ENCODE measurements at regions not wholly inside any gene's neighbourhood (a gene's known extent, or its start where the extent isn't known, plus 50 kb on each side); places are given as distances from the start of the nearest gene placed in this dataset.

DNA sequence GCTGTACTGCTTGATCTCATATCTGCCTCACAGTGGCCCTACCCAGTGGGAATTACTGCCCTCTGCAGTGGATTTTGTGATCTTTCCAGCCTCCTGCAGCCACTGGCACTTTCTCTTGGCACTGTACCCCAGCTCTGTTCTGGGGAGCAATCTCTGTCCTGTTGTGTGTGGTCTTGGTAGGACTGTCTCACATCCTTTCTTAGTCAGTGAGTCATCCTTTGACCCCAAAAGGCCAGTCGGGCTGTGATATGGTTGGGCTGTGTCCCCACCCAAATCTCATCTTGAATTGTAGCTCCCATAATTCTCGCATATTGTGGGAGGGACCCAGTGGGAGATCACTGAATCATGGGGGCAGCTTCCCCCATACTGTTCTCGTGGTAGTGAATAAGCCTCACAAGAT, 133.3 kb upstream of the TPM1 start:
- H3K9me3 ChIP-seq (ENCODE audit: control insufficient read depth, insufficient read depth, low read length), result no peaks in the 10 kb centered on the region
- no peaks in the 10 kb centered on the region for H3K27me3 ChIP-seq (ENCODE audit: control insufficient read depth, insufficient read depth, low read length)
- H3K27ac ChIP-seq (ENCODE audit: low read length), result no peak overlapping the region
- no CpG with 5 or more reads among the region's 3 CpGs for WGBS (ENCODE audit: insufficient coverage, insufficient read length)
- H3K4me3 ChIP-seq (ENCODE audit: low read length), result no peak overlapping the region
- H3K4me1 ChIP-seq (ENCODE audit: control insufficient read depth, insufficient read depth, low read length), result peaks cover 2% of the 10 kb centered on the region
- H3K36me3 ChIP-seq (ENCODE audit: control insufficient read depth, insufficient read depth, low read length), result no peaks in the 10 kb centered on the region
- no peak for DNase-seq (ENCODE audit: low read depth, low spot score)

DNA sequence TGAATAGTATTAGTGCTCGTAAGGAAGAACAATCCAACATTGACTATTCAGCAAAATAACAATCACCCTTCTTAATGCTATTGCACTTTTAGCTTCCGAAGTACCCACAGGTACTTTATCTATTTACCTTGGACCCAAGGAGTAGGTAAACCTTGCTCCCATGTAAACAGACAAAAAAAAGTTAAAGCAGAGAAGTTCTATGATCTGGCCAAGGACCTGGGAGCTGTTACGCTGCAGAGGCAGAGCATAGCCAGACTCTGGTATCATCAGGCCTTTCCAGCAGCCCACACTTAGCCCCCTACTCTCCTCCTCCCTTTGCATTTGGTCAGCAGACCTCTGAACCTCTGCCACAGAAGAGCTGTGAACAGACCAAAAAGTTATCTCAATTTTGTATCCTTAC, 130.3 kb upstream of the TPM1 start:
- no peak for DNase-seq (ENCODE audit: low read depth, low spot score)
- no peak overlapping the region for H3K4me3 ChIP-seq (ENCODE audit: low read length)
- no peaks in the 10 kb centered on the region for H3K27me3 ChIP-seq (ENCODE audit: control insufficient read depth, insufficient read depth, low read length)
- WGBS (ENCODE audit: insufficient coverage, insufficient read length), result no CpG with 5 or more reads among the region's 3 CpGs
- peaks cover 4% of the 10 kb centered on the region; the same call in 1 of the 2 replicates for H3K4me1 ChIP-seq (ENCODE audit: control insufficient read depth, insufficient read depth, low read length)
- no peak overlapping the region for H3K27ac ChIP-seq (ENCODE audit: low read length)
- no peaks in the 10 kb centered on the region for H3K36me3 ChIP-seq (ENCODE audit: control insufficient read depth, insufficient read depth, low read length)
- no peaks in the 10 kb centered on the region for H3K9me3 ChIP-seq (ENCODE audit: control insufficient read depth, insufficient read depth, low read length)

DNA sequence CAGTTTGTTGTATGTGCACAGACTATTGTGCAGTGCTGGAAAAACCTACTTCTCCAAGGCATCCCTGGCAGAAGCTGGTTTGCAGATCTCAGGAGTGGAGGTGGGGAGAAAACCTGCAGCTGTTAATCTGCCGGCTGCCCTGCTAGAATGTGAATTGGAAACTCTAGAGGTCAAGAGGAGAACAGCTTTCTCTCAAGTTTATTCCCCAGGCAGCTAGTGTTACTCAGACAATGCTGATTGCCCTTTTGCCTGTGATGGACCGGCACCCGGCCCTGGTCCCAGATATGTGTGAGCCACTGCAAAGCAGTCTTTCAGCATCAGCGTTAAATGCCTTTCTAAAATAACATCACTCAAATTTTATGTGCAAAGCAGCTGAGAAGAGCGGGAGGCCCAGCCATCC, 129.7 kb upstream of the TPM1 start:
- H3K4me3 ChIP-seq (ENCODE audit: low read length), result no peak overlapping the region
- H3K27me3 ChIP-seq (ENCODE audit: control insufficient read depth, insufficient read depth, low read length), result no peaks in the 10 kb centered on the region
- no peak overlapping the region for H3K27ac ChIP-seq (ENCODE audit: low read length)
- H3K36me3 ChIP-seq (ENCODE audit: control insufficient read depth, insufficient read depth, low read length), result no peaks in the 10 kb centered on the region
- DNase-seq (ENCODE audit: low read depth, low spot score), result no peak
- no CpG with 5 or more reads among the region's 5 CpGs for WGBS (ENCODE audit: insufficient coverage, insufficient read length)
- H3K4me1 ChIP-seq (ENCODE audit: control insufficient read depth, insufficient read depth, low read length), result peaks cover 4% of the 10 kb centered on the region; the same call in 1 of the 2 replicates
- no peaks in the 10 kb centered on the region for H3K9me3 ChIP-seq (ENCODE audit: control insufficient read depth, insufficient read depth, low read length)

DNA sequence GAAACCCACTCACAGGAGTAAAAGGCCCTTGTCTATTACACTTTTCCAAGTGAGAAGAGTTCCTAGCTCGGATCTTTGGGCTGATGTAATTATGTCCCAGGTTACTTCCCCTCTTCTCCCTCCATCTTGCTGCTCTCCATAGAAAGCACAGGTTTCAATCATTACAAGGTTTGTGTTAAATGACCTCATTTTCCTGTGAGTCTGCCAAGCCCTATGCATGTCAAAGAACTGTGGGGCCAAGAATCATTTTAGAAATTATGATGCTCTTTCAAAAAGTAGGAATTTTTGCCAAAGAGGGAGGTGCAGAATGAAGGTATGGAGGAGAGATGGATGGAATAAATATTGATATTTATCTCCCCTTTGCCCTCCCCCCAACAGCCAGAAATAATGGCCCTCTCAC, 129.3 kb upstream of the TPM1 start:
- H3K27me3 ChIP-seq (ENCODE audit: control insufficient read depth, insufficient read depth, low read length), result no peaks in the 10 kb centered on the region
- no peak for DNase-seq (ENCODE audit: low read depth, low spot score)
- no peaks in the 10 kb centered on the region for H3K9me3 ChIP-seq (ENCODE audit: control insufficient read depth, insufficient read depth, low read length)
- no peak overlapping the region for H3K27ac ChIP-seq (ENCODE audit: low read length)
- WGBS (ENCODE audit: insufficient coverage, insufficient read length), result no CpG with 5 or more reads among the region's 1 CpG
- peaks cover 4% of the 10 kb centered on the region; the same call in 1 of the 2 replicates for H3K4me1 ChIP-seq (ENCODE audit: control insufficient read depth, insufficient read depth, low read length)
- no peak overlapping the region for H3K4me3 ChIP-seq (ENCODE audit: low read length)
- no peaks in the 10 kb centered on the region for H3K36me3 ChIP-seq (ENCODE audit: control insufficient read depth, insufficient read depth, low read length)

DNA sequence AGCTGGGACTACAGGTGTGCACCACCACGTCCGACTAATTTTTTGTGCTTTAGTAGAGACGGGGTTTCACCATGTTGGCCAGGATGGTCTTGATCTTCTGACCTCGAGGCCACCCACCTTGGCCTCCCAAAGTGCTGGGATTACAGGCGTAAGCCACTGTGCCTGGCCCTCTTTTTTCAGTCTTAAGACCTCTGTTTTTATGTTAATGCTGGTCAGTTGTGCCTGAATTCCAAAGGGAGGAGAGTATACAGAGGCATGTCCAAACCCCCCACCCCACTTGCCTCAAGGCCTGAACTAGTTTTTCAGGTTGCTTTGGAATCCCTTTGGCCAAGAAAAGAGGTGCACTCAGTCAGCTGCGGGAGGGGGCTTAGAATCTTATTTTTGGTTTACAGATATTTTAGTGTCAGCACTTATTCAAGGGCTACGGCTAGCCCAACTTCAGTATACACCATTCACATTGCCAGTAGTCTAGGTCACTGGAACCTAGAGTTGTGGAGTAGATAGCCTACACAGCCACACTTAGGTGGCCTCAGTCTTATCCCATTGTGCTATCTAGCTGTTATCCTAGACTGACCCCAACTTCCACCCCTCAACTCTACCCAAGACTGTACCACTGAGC, 128.0 kb upstream of the TPM1 start:
- Histone ChIP-seq H3K36me3 (ENCODE audit: control insufficient read depth, insufficient read depth, low read length) (no peaks in the 10 kb centered on the region), H3K4me1 (ENCODE audit: control insufficient read depth, insufficient read depth, low read length) (peaks cover 4% of the 10 kb centered on the region; the same call in 1 of the 2 replicates), H3K27ac (ENCODE audit: low read length) (no peak overlapping the region), H3K4me3 (ENCODE audit: low read length) (no peak overlapping the region), H3K27me3 (ENCODE audit: control insufficient read depth, insufficient read depth, low read length) (no peaks in the 10 kb centered on the region), H3K9me3 (ENCODE audit: control insufficient read depth, insufficient read depth, low read length) (no peaks in the 10 kb centered on the region)
- peak; percentile 41 for DNase-seq (ENCODE audit: low read depth, low spot score)
- no CpG with 5 or more reads among the region's 7 CpGs for WGBS (ENCODE audit: insufficient coverage, insufficient read length)

DNA sequence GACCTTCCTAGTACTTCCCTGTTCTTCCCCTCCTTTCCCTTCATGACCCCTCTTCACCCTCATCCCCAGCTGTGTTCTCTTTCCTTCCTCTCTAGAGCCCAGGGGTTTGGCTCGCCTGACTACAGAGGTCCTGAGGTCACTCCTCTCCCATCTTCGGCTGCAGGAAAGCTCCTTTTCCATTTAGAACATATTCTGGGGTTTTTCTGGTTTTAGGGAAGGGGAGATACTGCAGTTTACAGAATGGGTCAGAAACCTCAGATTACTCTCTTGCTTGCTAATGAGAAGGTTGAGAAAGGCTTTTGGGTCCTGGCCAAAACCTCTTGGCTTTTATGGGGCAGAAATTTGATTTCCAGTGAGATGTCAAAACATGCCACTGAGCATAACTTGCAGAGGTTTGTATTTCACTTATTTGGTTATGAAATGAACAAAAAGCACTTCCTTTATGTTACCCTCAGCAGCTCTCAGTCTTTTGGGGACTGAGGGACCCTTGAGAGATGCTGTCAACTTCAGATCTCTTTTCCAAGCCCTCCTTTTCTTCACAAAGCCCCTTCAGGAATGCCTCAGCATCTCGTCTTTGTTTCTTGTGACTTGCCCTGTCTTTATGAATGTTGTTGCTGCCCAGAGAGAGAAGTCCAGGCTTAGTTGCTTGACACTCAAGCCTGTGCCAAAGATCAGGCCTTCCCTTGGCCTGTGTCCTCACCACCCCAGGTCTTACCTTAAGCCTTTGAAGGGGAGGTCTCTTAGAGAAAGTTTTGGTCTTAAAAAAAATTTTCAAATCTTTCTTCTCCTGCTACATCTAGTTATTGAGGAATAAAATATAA, 121.7 kb upstream of the TPM1 start:
- DNase-seq (ENCODE audit: low read depth, low spot score), result no peak
- Histone ChIP-seq H3K36me3 (ENCODE audit: control insufficient read depth, insufficient read depth, low read length) (no peaks in the 10 kb centered on the region), H3K9me3 (ENCODE audit: control insufficient read depth, insufficient read depth, low read length) (no peaks in the 10 kb centered on the region), H3K27ac (ENCODE audit: low read length) (no peak overlapping the region), H3K27me3 (ENCODE audit: control insufficient read depth, insufficient read depth, low read length) (no peaks in the 10 kb centered on the region), H3K4me3 (ENCODE audit: low read length) (no peak overlapping the region), H3K4me1 (ENCODE audit: control insufficient read depth, insufficient read depth, low read length) (no peaks in the 10 kb centered on the region)
- no CpG with 5 or more reads among the region's 3 CpGs for WGBS (ENCODE audit: insufficient coverage, insufficient read length)

DNA sequence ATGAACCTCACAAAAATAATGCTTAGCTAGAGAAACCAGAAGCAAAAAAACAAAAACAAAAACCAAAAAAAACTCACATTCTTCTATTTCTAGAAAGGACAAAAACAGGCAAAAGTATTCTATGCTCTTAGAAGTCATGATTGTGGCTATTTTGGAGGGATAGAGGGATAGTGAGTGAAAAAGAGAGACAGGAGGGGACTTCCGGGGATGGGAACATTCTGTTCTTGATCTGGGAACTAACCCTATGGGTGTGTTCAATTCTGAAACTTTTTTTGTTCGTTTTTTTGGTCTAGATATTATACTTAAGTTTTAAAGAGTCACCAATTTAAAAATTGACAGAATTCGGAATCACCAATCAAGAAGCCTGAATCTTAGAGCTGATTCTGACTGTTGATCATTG, 120.0 kb upstream of the TPM1 start:
- H3K9me3 ChIP-seq (ENCODE audit: control insufficient read depth, insufficient read depth, low read length), result no peaks in the 10 kb centered on the region
- no peaks in the 10 kb centered on the region for H3K4me1 ChIP-seq (ENCODE audit: control insufficient read depth, insufficient read depth, low read length)
- no peaks in the 10 kb centered on the region for H3K36me3 ChIP-seq (ENCODE audit: control insufficient read depth, insufficient read depth, low read length)
- no peak for DNase-seq (ENCODE audit: low read depth, low spot score)
- H3K27ac ChIP-seq (ENCODE audit: low read length), result no peak overlapping the region
- no peaks in the 10 kb centered on the region for H3K27me3 ChIP-seq (ENCODE audit: control insufficient read depth, insufficient read depth, low read length)
- no peak overlapping the region for H3K4me3 ChIP-seq (ENCODE audit: low read length)
- WGBS (ENCODE audit: insufficient coverage, insufficient read length), result no CpG with 5 or more reads among the region's 3 CpGs

DNA sequence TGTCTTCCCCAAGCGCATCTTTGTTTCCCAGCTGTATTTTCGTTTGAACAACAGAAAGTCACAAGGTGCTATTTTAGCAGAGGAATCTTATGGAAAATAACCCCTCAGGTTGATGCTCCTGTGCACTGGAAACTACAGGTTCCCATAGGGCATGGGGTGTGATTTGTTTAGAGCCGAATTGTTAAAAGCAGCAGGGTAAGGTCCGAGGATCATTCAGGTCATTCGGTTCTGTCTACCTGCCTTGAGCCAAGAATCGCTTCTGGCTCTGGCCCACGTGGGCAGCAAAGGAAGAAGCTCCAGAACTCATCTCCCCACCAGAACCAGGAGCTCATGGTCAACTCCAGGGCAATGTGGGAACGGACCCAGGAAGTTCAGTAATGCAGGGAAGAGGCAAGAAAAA, 116.7 kb upstream of the TPM1 start:
- H3K36me3 ChIP-seq (ENCODE audit: control insufficient read depth, insufficient read depth, low read length), result no peaks in the 10 kb centered on the region
- no peak overlapping the region for H3K4me3 ChIP-seq (ENCODE audit: low read length)
- H3K27me3 ChIP-seq (ENCODE audit: control insufficient read depth, insufficient read depth, low read length), result no peaks in the 10 kb centered on the region
- no peaks in the 10 kb centered on the region for H3K9me3 ChIP-seq (ENCODE audit: control insufficient read depth, insufficient read depth, low read length)
- H3K4me1 ChIP-seq (ENCODE audit: control insufficient read depth, insufficient read depth, low read length), result no peaks in the 10 kb centered on the region
- no CpG with 5 or more reads among the region's 8 CpGs for WGBS (ENCODE audit: insufficient coverage, insufficient read length)
- H3K27ac ChIP-seq (ENCODE audit: low read length), result no peak overlapping the region
- no peak for DNase-seq (ENCODE audit: low read depth, low spot score)

DNA sequence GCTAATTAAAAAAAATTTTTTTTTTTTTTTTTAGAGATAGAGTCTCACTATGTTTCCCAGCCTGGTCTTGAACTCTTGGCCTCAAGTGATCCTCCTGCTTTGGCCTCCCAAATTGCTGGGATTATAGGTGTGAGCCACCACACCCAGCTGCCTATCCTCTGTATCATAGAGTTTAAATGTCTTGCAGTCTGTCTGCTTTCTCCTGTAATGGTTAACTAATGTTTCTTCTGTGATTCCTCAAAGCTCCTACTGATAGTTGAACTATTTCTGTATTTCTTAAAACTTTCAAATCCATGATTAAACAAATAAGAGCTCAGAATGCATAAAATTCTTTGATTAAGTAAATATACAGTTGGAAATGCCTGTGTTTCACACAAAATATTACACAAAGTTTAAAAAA, 115.4 kb upstream of the TPM1 start:
- no peaks in the 10 kb centered on the region for H3K9me3 ChIP-seq (ENCODE audit: control insufficient read depth, insufficient read depth, low read length)
- H3K36me3 ChIP-seq (ENCODE audit: control insufficient read depth, insufficient read depth, low read length), result no peaks in the 10 kb centered on the region
- no peaks in the 10 kb centered on the region for H3K27me3 ChIP-seq (ENCODE audit: control insufficient read depth, insufficient read depth, low read length)
- no peak for DNase-seq (ENCODE audit: low read depth, low spot score)
- H3K4me1 ChIP-seq (ENCODE audit: control insufficient read depth, insufficient read depth, low read length), result no peaks in the 10 kb centered on the region
- no peak overlapping the region for H3K4me3 ChIP-seq (ENCODE audit: low read length)
- no peak overlapping the region for H3K27ac ChIP-seq (ENCODE audit: low read length)

DNA sequence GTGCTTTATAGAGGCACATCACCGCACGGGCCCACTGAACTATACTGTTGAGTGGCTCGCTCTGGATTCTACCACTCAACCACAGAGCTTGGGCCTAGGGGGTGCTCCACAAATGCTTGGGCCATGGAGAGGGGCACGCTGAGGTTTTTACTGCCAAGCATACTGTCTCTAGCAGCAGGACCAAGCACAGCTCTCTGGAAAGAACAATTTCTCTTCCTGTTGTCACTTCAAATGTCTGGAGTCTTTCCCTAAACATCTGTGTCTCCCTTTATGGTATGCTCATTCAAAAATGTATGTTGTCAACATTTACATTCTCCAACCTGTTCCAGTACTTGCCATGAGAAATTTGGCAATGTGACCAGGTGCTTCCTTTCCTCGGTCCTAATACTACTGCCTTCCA, 114.7 kb upstream of the TPM1 start:
- H3K9me3 ChIP-seq (ENCODE audit: control insufficient read depth, insufficient read depth, low read length), result no peaks in the 10 kb centered on the region
- no peaks in the 10 kb centered on the region for H3K4me1 ChIP-seq (ENCODE audit: control insufficient read depth, insufficient read depth, low read length)
- no peak overlapping the region for H3K4me3 ChIP-seq (ENCODE audit: low read length)
- DNase-seq (ENCODE audit: low read depth, low spot score), result no peak
- no peaks in the 10 kb centered on the region for H3K27me3 ChIP-seq (ENCODE audit: control insufficient read depth, insufficient read depth, low read length)
- no peaks in the 10 kb centered on the region for H3K36me3 ChIP-seq (ENCODE audit: control insufficient read depth, insufficient read depth, low read length)
- H3K27ac ChIP-seq (ENCODE audit: low read length), result no peak overlapping the region
- WGBS (ENCODE audit: insufficient coverage, insufficient read length), result no CpG with 5 or more reads among the region's 5 CpGs
